HEK293 (cell line): ENCODE measurements at regions not wholly inside any gene's neighbourhood (a gene's known extent, or its start where the extent isn't known, plus 50 kb on each side); places are given as distances from the start of the nearest gene placed in this dataset.
A peak's percentile ranks its signal among the peaks of the same experiment; 100 is the strongest.

Experiments
- HOXD13 ChIP-seq: sonication (generic); formaldehyde crosslinking; IDR thresholded peaks from 2 replicates; pipeline ENCODE4 v1.8.0; 2022; ENCODE audit warnings: missing genetic modification reagents, borderline replicate concordance
- MZF1 ChIP-seq: fragments of 450-650 bp; formaldehyde crosslinking; IDR thresholded peaks from 2 replicates; pipeline ENCODE4 v1.5.1; 2017; ENCODE audit warnings: missing biosample characterization, missing genetic modification characterization, borderline replicate concordance
- ZBTB7A ChIP-seq: fragments of 450-650 bp; formaldehyde crosslinking; IDR thresholded peaks from 2 replicates; pipeline ENCODE4 v1.5.1; 2016; ENCODE audit warnings: low read depth, missing biosample characterization, missing genetic modification characterization
- ZEB2 ChIP-seq: fragments of 450-650 bp; formaldehyde crosslinking; IDR thresholded peaks from 2 replicates; pipeline ENCODE4 v1.5.1; 2016; ENCODE audit warnings: missing biosample characterization, missing genetic modification characterization
- ZFP37 ChIP-seq: fragments of 450-650 bp; formaldehyde crosslinking; IDR thresholded peaks from 2 replicates; pipeline ENCODE4 v1.5.1; 2016; ENCODE audit warnings: missing biosample characterization, missing genetic modification characterization
- ZNF138 ChIP-seq: fragments of 450-650 bp; formaldehyde crosslinking; IDR thresholded peaks from 2 replicates; pipeline ENCODE4 v1.5.1; 2016; ENCODE audit warnings: missing biosample characterization, missing genetic modification characterization, borderline replicate concordance
- ZNF202 ChIP-seq: fragments of 450-650 bp; formaldehyde crosslinking; IDR thresholded peaks from 2 replicates; pipeline ENCODE4 v1.5.1; 2016; ENCODE audit warnings: missing biosample characterization, missing genetic modification characterization, borderline replicate concordance
- ZNF239 ChIP-seq: fragments of 450-650 bp; formaldehyde crosslinking; IDR thresholded peaks from 2 replicates; pipeline ENCODE4 v1.5.1; 2016; ENCODE audit warnings: missing biosample characterization, missing genetic modification characterization
- ZNF501 ChIP-seq: fragments of 450-650 bp; formaldehyde crosslinking; IDR thresholded peaks from 2 replicates; pipeline ENCODE4 v1.5.1; 2016; ENCODE audit warnings: missing biosample characterization, missing genetic modification characterization
- ZNF510 ChIP-seq: fragments of 450-650 bp; formaldehyde crosslinking; IDR thresholded peaks from 2 replicates; pipeline ENCODE4 v1.5.1; 2018; ENCODE audit warnings: mild to moderate bottlenecking, missing genetic modification characterization, missing biosample characterization; ENCODE audit not compliant: insufficient replicate concordance
- ZNF560 ChIP-seq: fragments of 450-650 bp; formaldehyde crosslinking; IDR thresholded peaks from 2 replicates; pipeline ENCODE4 v1.5.1; 2017; ENCODE audit warnings: missing biosample characterization, missing genetic modification characterization, borderline replicate concordance
- ZNF626 ChIP-seq: fragments of 450-650 bp; sonication (Bioruptor Pico); formaldehyde crosslinking; IDR thresholded peaks from 2 replicates; pipeline ENCODE4 v1.5.1; 2018; ENCODE audit warnings: missing biosample characterization, missing genetic modification characterization, inconsistent platforms
- ZNF677 ChIP-seq: fragments of 450-650 bp; IDR thresholded peaks from 2 replicates; pipeline ENCODE4 v1.5.0; 2018; ENCODE audit warnings: missing biosample characterization, mild to moderate bottlenecking, missing genetic modification characterization, moderate library complexity
- ZNF76 ChIP-seq: fragments of 450-650 bp; formaldehyde crosslinking; IDR thresholded peaks from 2 replicates; pipeline ENCODE4; 2016; ENCODE audit warnings: low read depth, missing biosample characterization, missing genetic modification characterization, borderline replicate concordance
- ZNF843 ChIP-seq: fragments of 450-650 bp; formaldehyde crosslinking; IDR thresholded peaks from 2 replicates; pipeline ENCODE4 v1.5.1; 2016; ENCODE audit warnings: missing biosample characterization, missing genetic modification characterization
- ZSCAN4 ChIP-seq: fragments of 450-650 bp; formaldehyde crosslinking; IDR thresholded peaks from 2 replicates; pipeline ENCODE4 v1.5.1; 2017; ENCODE audit warnings: missing biosample characterization, missing genetic modification characterization
- TF ChIP-seq, protein P1 (sequence below): fragments of 450-650 bp; formaldehyde crosslinking; IDR thresholded peaks from 2 replicates; pipeline ENCODE4 v1.5.1; 2016; ENCODE audit warnings: missing biosample characterization, missing genetic modification characterization
- TF ChIP-seq, protein P2 (sequence below): IDR thresholded peaks from 2 replicates; pipeline ENCODE4 v1.6.1; 2011; ENCODE audit warnings: mild to moderate bottlenecking, low read depth, low read length, borderline replicate concordance
- TF ChIP-seq, protein P3 (sequence below): fragments of 450-650 bp; formaldehyde crosslinking; IDR thresholded peaks from 2 replicates; pipeline ENCODE4 v1.5.1; 2016; ENCODE audit warnings: missing biosample characterization, missing genetic modification characterization
- TF ChIP-seq, protein P4 (sequence below): fragments of 450-650 bp; formaldehyde crosslinking; IDR thresholded peaks from 2 replicates; pipeline ENCODE4; 2016; ENCODE audit warnings: missing biosample characterization, missing genetic modification characterization
- TF ChIP-seq, protein P5 (sequence below): fragments of 450-650 bp; formaldehyde crosslinking; IDR thresholded peaks from 2 replicates; pipeline ENCODE4 v1.5.1; 2016; ENCODE audit warnings: missing biosample characterization, missing genetic modification characterization
- TF ChIP-seq, protein P6 (sequence below): fragments of 450-650 bp; formaldehyde crosslinking; IDR thresholded peaks from 2 replicates; pipeline ENCODE4 v1.5.1; 2016; ENCODE audit warnings: missing biosample characterization, missing genetic modification characterization
- TF ChIP-seq, protein P7 (sequence below): fragments of 450-650 bp; formaldehyde crosslinking; IDR thresholded peaks from 2 replicates; pipeline ENCODE4 v1.5.1; 2016; ENCODE audit warnings: missing biosample characterization, missing genetic modification characterization

- TF ChIP-seq, protein P1, sequence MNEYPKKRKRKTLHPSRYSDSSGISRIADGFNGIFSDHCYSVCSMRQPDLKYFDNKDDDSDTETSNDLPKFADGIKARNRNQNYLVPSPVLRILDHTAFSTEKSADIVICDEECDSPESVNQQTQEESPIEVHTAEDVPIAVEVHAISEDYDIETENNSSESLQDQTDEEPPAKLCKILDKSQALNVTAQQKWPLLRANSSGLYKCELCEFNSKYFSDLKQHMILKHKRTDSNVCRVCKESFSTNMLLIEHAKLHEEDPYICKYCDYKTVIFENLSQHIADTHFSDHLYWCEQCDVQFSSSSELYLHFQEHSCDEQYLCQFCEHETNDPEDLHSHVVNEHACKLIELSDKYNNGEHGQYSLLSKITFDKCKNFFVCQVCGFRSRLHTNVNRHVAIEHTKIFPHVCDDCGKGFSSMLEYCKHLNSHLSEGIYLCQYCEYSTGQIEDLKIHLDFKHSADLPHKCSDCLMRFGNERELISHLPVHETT (tag by site-specific recombination) = no peak
- TF ChIP-seq ZBTB7A (tag by site-specific recombination) (no peak), ZNF626 (tag by site-specific recombination) (no peak), ZNF202 (no peak), HOXD13 (no peak), ZFP37 (tag by site-specific recombination) (no peak), ZNF677 (tag by site-specific recombination) (no peak), ZNF138 (no peak), ZNF501 (tag by site-specific recombination) (no peak), ZNF239 (tag by site-specific recombination) (no peak), ZSCAN4 (tag by site-specific recombination) (no peak), MZF1 (tag by site-specific recombination) (no peak), ZNF560 (tag by site-specific recombination) (no peak), ZNF510 (tag by site-specific recombination) (no peak), ZEB2 (tag by site-specific recombination) (no peak), ZNF843 (tag by site-specific recombination) (no peak), ZNF76 (tag by site-specific recombination) (no peak)
- TF ChIP-seq, protein P2, sequence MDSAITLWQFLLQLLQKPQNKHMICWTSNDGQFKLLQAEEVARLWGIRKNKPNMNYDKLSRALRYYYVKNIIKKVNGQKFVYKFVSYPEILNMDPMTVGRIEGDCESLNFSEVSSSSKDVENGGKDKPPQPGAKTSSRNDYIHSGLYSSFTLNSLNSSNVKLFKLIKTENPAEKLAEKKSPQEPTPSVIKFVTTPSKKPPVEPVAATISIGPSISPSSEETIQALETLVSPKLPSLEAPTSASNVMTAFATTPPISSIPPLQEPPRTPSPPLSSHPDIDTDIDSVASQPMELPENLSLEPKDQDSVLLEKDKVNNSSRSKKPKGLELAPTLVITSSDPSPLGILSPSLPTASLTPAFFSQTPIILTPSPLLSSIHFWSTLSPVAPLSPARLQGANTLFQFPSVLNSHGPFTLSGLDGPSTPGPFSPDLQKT = no peak
- TF ChIP-seq, protein P3, sequence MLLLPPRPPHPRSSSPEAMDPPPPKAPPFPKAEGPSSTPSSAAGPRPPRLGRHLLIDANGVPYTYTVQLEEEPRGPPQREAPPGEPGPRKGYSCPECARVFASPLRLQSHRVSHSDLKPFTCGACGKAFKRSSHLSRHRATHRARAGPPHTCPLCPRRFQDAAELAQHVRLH (tag by site-specific recombination) = no peak
- TF ChIP-seq, protein P4, sequence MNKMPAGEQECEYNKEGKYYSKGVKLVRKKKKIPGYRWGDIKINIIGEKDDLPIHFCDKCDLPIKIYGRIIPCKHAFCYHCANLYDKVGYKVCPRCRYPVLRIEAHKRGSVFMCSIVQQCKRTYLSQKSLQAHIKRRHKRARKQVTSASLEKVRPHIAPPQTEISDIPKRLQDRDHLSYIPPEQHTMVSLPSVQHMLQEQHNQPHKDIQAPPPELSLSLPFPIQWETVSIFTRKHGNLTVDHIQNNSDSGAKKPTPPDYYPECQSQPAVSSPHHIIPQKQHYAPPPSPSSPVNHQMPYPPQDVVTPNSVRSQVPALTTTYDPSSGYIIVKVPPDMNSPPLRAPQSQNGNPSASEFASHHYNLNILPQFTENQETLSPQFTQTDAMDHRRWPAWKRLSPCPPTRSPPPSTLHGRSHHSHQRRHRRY (tag by site-specific recombination) = no peak
- TF ChIP-seq, protein P5, sequence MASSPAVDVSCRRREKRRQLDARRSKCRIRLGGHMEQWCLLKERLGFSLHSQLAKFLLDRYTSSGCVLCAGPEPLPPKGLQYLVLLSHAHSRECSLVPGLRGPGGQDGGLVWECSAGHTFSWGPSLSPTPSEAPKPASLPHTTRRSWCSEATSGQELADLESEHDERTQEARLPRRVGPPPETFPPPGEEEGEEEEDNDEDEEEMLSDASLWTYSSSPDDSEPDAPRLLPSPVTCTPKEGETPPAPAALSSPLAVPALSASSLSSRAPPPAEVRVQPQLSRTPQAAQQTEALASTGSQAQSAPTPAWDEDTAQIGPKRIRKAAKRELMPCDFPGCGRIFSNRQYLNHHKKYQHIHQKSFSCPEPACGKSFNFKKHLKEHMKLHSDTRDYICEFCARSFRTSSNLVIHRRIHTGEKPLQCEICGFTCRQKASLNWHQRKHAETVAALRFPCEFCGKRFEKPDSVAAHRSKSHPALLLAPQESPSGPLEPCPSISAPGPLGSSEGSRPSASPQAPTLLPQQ (tag by site-specific recombination) = 0 out of 2 replicates have a peak, but pooled peaks have one; percentile 38
- TF ChIP-seq, protein P6, sequence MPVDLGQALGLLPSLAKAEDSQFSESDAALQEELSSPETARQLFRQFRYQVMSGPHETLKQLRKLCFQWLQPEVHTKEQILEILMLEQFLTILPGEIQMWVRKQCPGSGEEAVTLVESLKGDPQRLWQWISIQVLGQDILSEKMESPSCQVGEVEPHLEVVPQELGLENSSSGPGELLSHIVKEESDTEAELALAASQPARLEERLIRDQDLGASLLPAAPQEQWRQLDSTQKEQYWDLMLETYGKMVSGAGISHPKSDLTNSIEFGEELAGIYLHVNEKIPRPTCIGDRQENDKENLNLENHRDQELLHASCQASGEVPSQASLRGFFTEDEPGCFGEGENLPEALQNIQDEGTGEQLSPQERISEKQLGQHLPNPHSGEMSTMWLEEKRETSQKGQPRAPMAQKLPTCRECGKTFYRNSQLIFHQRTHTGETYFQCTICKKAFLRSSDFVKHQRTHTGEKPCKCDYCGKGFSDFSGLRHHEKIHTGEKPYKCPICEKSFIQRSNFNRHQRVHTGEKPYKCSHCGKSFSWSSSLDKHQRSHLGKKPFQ (tag by site-specific recombination) = no peak
- TF ChIP-seq, protein P7, sequence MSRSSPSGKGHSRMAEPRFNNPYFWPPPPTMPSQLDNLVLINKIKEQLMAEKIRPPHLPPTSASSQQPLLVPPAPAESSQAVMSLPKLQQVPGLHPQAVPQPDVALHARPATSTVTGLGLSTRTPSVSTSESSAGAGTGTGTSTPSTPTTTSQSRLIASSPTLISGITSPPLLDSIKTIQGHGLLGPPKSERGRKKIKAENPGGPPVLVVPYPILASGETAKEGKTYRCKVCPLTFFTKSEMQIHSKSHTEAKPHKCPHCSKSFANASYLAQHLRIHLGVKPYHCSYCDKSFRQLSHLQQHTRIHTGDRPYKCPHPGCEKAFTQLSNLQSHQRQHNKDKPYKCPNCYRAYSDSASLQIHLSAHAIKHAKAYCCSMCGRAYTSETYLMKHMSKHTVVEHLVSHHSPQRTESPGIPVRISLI (tag by site-specific recombination) = no peak
These were observed 100.1 kb upstream of the SLC2A1 start (continued) for GRCh38 chr1:43058545-43059360.
